Lung (tissue), 11 donors: ENCODE measurements at regions not wholly inside any gene's neighbourhood (a gene's known extent, or its start where the extent isn't known, plus 50 kb on each side); places are given as distances from the start of the nearest gene placed in this dataset.
"Not testable (repeated sequence)": the region's sequence is repeated elsewhere in the genome, so short reads cannot be mapped to it uniquely, and the experiment has no call there.

Source experiments
- ATAC-seq: fragments of 200-7000 bp; cut with Tn5 transposase; one replicate; pipeline ENCODE4 v1.9.1; 2020; ENCODE audit warnings: moderate number of reproducible peaks; ENCODE audit not compliant: insufficient read depth, low FRiP score
- DNase-seq, 3 donors: peaks; one replicate each; pipeline ENCODE4 v3.0.0-alpha.2; 2013 to 2017
- H3K27ac ChIP-seq, 2 donors: one replicate each; pipeline ENCODE4 v1.5.1; 2013; ENCODE audit warnings: mild to moderate bottlenecking in 2 of 2, moderate library complexity in 2 of 2, control low read depth in 1 of 2, inconsistent platforms in 1 of 2, low read depth in 1 of 2, low read length in 1 of 2
- H3K27me3 ChIP-seq, 3 donors: one replicate each; pipeline ENCODE4 v1.5.1; 2013; ENCODE audit warnings: low read length in 2 of 3; ENCODE audit not compliant: control insufficient read depth in 3 of 3, insufficient read depth in 3 of 3
- H3K36me3 ChIP-seq, 4 donors: one replicate each; pipeline ENCODE4 v1.5.1; 2013; ENCODE audit warnings: low read length in 4 of 4, mild to moderate bottlenecking in 1 of 4, moderate library complexity in 1 of 4; ENCODE audit not compliant: control insufficient read depth in 4 of 4, insufficient read depth in 4 of 4
- H3K4me1 ChIP-seq, 5 donors: one replicate each; pipeline ENCODE4 v1.5.1; 2013; ENCODE audit warnings: low read length in 5 of 5, mild to moderate bottlenecking in 2 of 5, moderate library complexity in 1 of 5; ENCODE audit not compliant: control insufficient read depth in 5 of 5, insufficient read depth in 5 of 5
- H3K4me3 ChIP-seq: one replicate; pipeline ENCODE4 v1.5.1; 2013; ENCODE audit warnings: mild to moderate bottlenecking, control low read depth, moderate library complexity
- H3K9ac ChIP-seq, 2 donors: one replicate each; pipeline ENCODE4 v1.5.1; 2013; ENCODE audit warnings: low read length in 2 of 2, control low read depth in 1 of 2; ENCODE audit not compliant: insufficient read depth in 1 of 2
- H3K9me3 ChIP-seq, 4 donors: one replicate each; pipeline ENCODE4 v1.5.1; 2013; ENCODE audit warnings: low read length in 3 of 4, mild to moderate bottlenecking in 1 of 4, moderate library complexity in 1 of 4; ENCODE audit not compliant: control insufficient read depth in 4 of 4, insufficient read depth in 3 of 4
- CTCF ChIP-seq: IDR thresholded peaks from 2 replicates; pipeline ENCODE4 v1.5.1; 2012; ENCODE audit warnings: mild to moderate bottlenecking; ENCODE audit errors: control extremely low read depth, extremely low read depth
- WGBS, 2 donors: extraction: QIAGEN DNeasy Blood & Tissue Kit; methylation state at CpG; one replicate each; pipeline ENCODE4 v1.1.7; 2013; 5-methylcytosine and 5-hydroxymethylcytosine counted together
- donor health status: control.
- donor health status: control.
- donor health status: Bipolar disorder and iron deficiency.
- donor health status: healthy.
- donor health status: DM: yes; HTN: yes; CAD: no.

- H3K4me3 ChIP-seq: no peak overlapping the region
- H3K36me3 ChIP-seq: no peaks in the 10 kb centered on the region
- ATAC-seq (no peak), DNase-seq (no peak)
- peaks cover 0 to 7% (median 0%) of the 10 kb centered on the region in 4 donors for H3K9me3 ChIP-seq
- 80 to 82% methylated on average over 17 of the region's 17 CpGs for WGBS, 2 donors
- H3K27me3 ChIP-seq: no peaks in the 10 kb centered on the region
- H3K9ac ChIP-seq: no peak overlapping the region
- no peak overlapping the region for H3K27ac ChIP-seq
- TF ChIP-seq CTCF: no peak
- no peaks in the 10 kb centered on the region for H3K4me1 ChIP-seq
These were observed 140.1 kb downstream of the DNAJB6 start for GRCh38 chr7:157476654-157477549.

GRCh38 chr7:157477550-157478212 is 140.9 kb downstream of the DNAJB6 start:
- H3K4me3 ChIP-seq: no peak overlapping the region
- no peak for TF ChIP-seq CTCF
- 64 to 72% methylated on average over 20 of the region's 20 CpGs for WGBS, 2 donors
- H3K4me1 ChIP-seq: no peaks in the 10 kb centered on the region
- ATAC-seq (no peak), DNase-seq (peak in 1 of 3 donors; percentile 6)
- no peaks in the 10 kb centered on the region for H3K27me3 ChIP-seq
- H3K27ac ChIP-seq: no peak overlapping the region
- H3K36me3 ChIP-seq: no peaks in the 10 kb centered on the region
- peaks cover 0 to 3% (median 0%) of the 10 kb centered on the region in 4 donors for H3K9me3 ChIP-seq
- H3K9ac ChIP-seq: no peak overlapping the region

- 84 to 87% methylated on average over 13 of the region's 13 CpGs for WGBS, 2 donors
- DNase-seq, H3K9me3 ChIP-seq: not testable (repeated sequence)
These were observed 141.8 kb downstream of the DNAJB6 start for GRCh38 chr7:157478611-157479010.

GRCh38 chr7:157479326-157479725 is 142.5 kb downstream of the DNAJB6 start:
- Histone ChIP-seq H3K36me3 (no peaks in the 10 kb centered on the region), H3K27ac (no peak overlapping the region), H3K9me3 (peaks cover 0 to 2% (median 0%) of the 10 kb centered on the region in 4 donors), H3K27me3 (peaks cover 0 to 2% (median 0%) of the 10 kb centered on the region in 3 donors), H3K9ac (no peak overlapping the region), H3K4me1 (no peaks in the 10 kb centered on the region), H3K4me3 (no peak overlapping the region)
- peak in 1 of 3 donors; percentile 4 for DNase-seq
- WGBS, 2 donors: 74 to 75% methylated on average over 15 of the region's 15 CpGs
- no peak for ATAC-seq
- TF ChIP-seq CTCF: no peak

More at GRCh38 chr7:157478611-157479010, 141.8 kb downstream of the DNAJB6 start:
- ATAC-seq, H3K4me3 ChIP-seq, H3K4me1 ChIP-seq, H3K27me3 ChIP-seq, H3K27ac ChIP-seq, H3K9ac ChIP-seq, H3K36me3 ChIP-seq: not testable (repeated sequence)
